ENCODE measurements at regions not wholly inside any gene's neighbourhood (a gene's known extent, or its start where the extent isn't known, plus 50 kb on each side); places are given as distances from the start of the nearest gene placed in this dataset.

DNA sequence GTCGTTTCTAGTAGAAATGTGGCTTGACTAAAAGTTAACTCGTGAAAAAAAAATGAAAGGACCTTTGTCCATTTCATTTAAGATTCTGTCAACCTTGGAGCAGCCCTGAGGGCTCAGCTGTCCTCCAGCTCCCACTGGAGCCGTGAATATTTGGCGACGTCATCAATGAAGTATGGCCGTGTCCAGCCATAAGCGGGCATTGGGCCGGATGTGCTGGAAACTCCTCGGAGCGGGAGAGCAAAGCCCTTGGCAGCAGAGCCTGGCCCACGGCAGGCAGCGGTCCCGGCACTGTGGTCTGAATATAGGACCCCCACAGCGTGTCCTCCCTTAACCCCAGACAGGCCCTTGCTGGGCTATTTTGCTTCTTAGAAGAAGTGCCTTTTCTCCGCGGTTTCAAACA lies 50.0 kb downstream of the JAKMIP3 start:
- H3K4me3 Mint-ChIP-seq: no peak overlapping the region

DNA sequence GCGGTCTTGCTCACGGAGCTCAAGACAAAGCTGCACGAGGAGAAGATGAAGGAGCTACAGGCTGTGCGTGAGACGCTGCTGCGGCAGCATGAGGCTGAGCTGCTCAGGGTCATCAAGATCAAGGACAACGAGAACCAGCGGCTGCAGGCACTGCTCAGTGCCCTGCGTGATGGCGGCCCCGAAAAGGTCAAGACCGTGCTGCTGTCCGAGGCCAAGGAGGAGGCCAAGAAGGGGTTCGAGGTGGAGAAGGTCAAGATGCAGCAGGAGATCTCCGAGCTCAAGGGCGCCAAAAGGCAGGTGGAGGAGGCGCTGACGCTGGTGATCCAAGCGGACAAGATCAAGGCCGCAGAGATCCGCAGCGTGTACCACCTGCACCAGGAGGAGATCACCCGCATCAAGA lies 51.4 kb downstream of the JAKMIP3 start:
- Mint-ChIP-seq H3K36me3 (no peaks in the 10 kb centered on the region), H3K4me1 (no peaks in the 10 kb centered on the region), H3K27me3 (peaks cover 17% of the 10 kb centered on the region), H3K9me3 (no peaks in the 10 kb centered on the region), H3K27ac (no peak overlapping the region), H3K4me3 (no peak overlapping the region)
- ATAC-seq: no peak

More for the DNA sequence above, 50.0 kb downstream of the JAKMIP3 start:
- Mint-ChIP-seq H3K9me3 (no peaks in the 10 kb centered on the region), H3K27ac (no peak overlapping the region), H3K36me3 (no peaks in the 10 kb centered on the region), H3K27me3 (peaks cover 12% of the 10 kb centered on the region), H3K4me1 (no peaks in the 10 kb centered on the region)
- ATAC-seq: no peak

DNA sequence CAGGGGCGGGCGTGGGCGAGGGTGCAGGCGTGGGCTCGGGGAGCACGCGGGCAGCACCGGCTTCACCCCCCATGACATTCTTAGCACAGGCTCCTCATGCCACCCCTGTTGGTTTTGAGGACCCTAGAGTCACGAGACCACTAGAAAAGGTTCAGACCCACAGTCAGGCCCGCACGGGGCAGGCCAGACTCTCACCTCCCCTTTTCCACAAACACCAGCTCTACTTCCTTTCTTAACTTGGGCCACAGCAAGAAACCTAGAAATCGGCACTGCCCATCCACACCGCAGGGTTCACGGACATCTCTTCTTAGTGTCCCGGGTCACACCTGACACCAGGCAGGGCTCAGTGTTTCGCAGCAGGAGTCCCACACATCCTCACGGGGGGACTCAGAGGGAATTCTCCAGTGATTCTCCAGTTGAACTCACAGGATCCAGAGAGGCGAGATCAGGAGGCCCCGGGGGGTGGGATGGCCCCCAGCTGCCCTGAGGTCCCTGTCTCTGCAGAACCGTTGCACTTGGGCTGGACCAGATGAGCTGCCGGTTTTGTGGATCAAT lies 52.0 kb downstream of the JAKMIP3 start:
- Mint-ChIP-seq H3K27ac (no peak overlapping the region), H3K4me3 (no peak overlapping the region), H3K27me3 (peaks cover 17% of the 10 kb centered on the region), H3K36me3 (no peaks in the 10 kb centered on the region), H3K9me3 (no peaks in the 10 kb centered on the region), H3K4me1 (no peaks in the 10 kb centered on the region)
- ATAC-seq: no peak

DNA sequence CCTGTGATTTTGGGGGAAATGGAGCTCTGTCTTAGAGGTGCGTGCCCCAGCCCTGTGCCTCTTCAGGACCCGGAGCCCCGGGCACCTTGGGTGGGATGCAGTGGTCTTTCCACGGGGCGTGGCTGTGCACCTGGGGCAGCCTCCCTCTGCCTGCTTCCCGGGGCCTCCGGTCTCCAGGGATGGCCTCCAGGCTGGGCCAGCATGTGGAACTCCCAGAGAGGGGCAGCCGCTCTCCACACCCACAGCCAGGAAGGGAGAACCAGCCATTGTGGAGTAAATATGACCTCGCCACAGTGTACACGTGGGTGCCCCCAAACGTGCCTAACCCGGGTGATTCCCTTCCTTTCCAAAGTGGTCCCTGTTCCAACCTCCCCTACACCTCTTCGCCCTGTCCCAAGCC lies 52.6 kb downstream of the JAKMIP3 start:
- no peak overlapping the region for H3K4me3 Mint-ChIP-seq
- peak; percentile 5 for ATAC-seq
- H3K36me3 Mint-ChIP-seq: no peaks in the 10 kb centered on the region
- H3K9me3 Mint-ChIP-seq: no peaks in the 10 kb centered on the region
- peaks cover 17% of the 10 kb centered on the region for H3K27me3 Mint-ChIP-seq
- no peak overlapping the region for H3K27ac Mint-ChIP-seq
- no peaks in the 10 kb centered on the region for H3K4me1 Mint-ChIP-seq

DNA sequence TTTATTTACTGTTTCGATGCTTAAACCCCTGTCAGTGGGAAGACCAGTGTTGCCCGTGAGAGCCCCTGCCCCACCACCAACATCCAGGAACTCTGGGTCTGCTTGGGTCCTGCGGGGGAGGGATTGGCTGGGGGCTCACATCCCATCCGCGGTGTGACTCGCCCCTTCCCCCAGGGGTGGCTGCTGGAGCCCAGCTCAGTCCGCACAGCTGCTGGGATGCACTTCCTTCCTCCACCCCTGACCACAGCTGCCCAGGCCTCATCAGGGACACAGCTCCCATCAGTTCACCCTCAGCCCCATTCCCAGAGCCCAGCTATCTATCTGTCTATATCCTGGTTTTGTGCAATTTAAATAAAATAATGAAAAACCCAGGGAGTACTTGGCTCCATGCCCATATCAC lies 54.5 kb downstream of the JAKMIP3 start:
- Mint-ChIP-seq H3K36me3 (no peaks in the 10 kb centered on the region), H3K4me3 (no peak overlapping the region), H3K27ac (no peak overlapping the region), H3K4me1 (no peaks in the 10 kb centered on the region), H3K27me3 (peaks cover 26% of the 10 kb centered on the region), H3K9me3 (peaks cover under 1% of the 10 kb centered on the region)
- no peak for ATAC-seq

DNA sequence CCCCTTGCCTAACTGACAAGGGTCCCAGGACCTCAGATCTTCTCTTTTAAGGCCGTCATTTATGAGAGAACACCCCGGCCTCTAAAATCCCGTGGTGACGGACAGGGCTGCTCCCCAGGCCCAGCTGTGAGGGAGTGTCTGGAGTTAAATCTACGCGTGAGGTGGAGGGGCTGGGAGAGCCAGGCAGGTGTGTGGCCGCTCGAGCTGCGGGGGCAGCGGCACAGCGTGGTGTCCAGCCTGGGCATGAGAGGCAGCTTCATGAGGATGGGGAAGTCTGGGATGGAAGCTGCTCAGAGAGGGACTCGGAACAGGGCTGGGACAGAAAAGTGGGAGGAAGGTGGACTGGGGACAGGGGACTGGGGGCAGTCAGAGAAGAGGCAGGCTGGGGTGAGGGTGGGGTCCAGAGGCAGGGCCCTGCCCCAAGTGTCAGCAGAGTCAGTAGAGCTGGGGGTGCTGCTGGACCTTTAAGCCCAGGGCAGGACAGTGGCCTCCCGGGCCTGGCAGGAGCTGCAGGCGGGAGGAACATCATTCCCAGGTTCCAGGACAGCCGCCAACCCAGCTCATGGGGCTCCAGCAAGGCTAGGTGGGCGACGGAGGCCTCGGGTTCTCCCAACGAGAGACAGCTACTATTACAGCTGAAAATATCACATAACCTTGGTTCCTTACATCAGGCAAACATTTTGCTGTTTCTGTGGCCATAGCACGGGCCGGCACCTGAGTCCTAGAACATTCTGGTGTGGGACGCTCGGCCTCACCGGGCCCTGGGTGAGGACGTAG lies 55.2 kb downstream of the JAKMIP3 start:
- no peak for ATAC-seq
- Mint-ChIP-seq H3K36me3 (no peaks in the 10 kb centered on the region), H3K27me3 (peaks cover 26% of the 10 kb centered on the region), H3K4me1 (no peaks in the 10 kb centered on the region), H3K9me3 (peaks cover 4% of the 10 kb centered on the region), H3K4me3 (no peak overlapping the region), H3K27ac (no peak overlapping the region)

DNA sequence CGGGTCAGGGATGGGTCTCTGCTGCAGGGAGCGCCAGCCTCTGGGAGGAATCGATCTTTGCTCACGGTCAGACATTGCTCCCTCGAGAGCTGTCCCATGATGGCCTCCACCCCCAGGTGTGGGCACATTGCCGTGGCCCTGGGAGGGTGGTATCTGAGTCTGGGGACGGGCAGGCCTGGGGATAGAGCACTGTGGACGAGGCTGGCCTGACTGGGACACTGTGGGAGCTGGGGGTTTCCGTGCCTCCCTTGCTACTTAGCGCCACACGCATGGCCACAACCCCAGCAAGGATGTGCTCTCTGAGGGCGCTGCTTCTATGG lies 55.7 kb downstream of the JAKMIP3 start:
- H3K36me3 Mint-ChIP-seq: no peaks in the 10 kb centered on the region
- H3K4me3 Mint-ChIP-seq: no peak overlapping the region
- H3K27ac Mint-ChIP-seq: no peak overlapping the region
- H3K4me1 Mint-ChIP-seq: no peaks in the 10 kb centered on the region
- peaks cover 5% of the 10 kb centered on the region for H3K9me3 Mint-ChIP-seq
- no peak for ATAC-seq
- peaks cover 26% of the 10 kb centered on the region for H3K27me3 Mint-ChIP-seq

DNA sequence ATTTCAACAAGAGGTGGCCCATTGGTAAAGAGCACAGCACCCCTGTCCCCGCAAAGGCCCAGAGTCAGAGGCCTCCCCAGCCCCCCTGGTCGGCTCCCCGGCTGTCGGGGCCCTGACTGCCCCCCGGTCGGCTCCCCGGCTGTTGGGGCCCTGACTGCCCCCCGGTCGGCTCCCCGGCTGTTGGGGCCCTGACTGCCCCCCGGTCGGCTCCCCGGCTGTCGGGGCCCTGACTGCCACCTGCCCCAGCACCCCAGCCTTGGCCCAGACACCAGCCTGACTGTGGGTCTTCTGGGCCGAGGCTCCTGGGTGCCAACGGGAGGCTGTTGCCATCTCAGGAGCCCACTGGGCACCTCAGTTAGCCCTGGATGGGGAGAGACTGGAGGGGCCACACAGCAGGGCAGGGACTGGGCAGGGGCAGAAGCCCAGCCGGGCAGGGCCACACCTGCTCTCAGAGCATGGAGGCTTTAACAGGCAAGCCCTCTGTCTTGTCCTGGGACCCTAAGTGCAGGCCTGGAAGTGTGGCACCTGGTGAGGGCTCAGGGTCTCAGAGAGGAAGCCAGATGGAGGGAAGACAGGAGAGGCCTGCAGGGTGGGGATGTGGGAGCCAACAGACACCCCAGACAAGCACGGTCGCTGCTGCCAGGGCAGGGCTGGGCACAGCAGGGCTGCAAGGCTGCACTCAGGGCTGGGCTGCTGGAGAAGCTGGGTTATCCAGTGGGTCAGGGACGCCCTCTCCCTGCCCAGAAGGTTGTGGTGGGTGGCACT lies 56.5 kb downstream of the JAKMIP3 start:
- H3K4me3 Mint-ChIP-seq: no peak overlapping the region
- peaks cover 26% of the 10 kb centered on the region for H3K27me3 Mint-ChIP-seq
- no peaks in the 10 kb centered on the region for H3K36me3 Mint-ChIP-seq

DNA sequence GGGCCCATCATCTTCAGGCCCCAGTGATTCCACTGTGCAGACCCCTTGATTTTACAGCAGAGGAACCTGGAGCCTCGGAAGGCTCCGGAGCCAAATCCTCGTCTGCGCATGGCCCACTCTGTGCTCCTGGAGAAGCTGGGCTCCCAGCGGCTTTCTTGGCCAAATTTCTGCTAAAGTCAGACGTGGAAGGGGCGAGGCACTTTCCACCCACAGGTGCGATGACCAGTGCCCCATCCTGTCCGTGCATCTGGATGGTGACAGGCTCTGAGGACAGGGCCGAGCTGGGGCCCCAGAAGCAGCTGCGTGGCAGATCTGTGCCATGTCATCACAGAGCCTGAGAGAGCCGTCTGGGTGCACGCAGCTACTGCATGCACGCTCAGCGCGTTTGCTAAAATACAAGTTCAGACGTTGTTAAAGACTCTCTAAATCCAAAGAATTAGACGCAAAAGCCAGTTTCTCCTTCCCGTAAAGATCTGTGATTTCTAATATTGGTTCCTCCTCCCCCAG lies 57.2 kb downstream of the JAKMIP3 start:
- Mint-ChIP-seq H3K4me3 (no peak overlapping the region), H3K9me3 (peaks cover 9% of the 10 kb centered on the region), H3K27me3 (peaks cover 31% of the 10 kb centered on the region), H3K27ac (no peak overlapping the region), H3K4me1 (no peaks in the 10 kb centered on the region), H3K36me3 (no peaks in the 10 kb centered on the region)
- no peak for ATAC-seq

More for the DNA sequence above, 56.5 kb downstream of the JAKMIP3 start:
- ATAC-seq: no peak
- no peaks in the 10 kb centered on the region for H3K4me1 Mint-ChIP-seq
- peaks cover 5% of the 10 kb centered on the region for H3K9me3 Mint-ChIP-seq
- H3K27ac Mint-ChIP-seq: no peak overlapping the region

DNA sequence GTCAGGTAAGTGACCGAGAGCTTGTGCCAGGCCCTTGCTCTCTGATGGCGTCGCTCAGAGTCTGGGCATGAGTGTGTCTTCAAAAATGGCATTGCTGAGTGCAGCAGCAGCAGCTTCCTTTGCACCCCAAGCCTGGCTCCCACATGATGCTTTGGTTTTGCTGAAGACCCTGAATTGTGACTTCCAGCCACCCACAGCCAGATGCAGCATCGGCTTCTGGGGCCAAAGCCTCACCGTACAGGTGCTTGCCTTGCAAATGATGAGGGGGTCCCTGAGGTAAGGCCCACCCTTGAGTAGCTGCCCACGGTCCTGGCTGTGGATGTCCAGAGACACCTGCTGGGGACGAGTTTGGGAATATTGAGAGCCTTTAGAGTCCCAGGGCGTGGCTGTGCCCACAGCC lies 57.9 kb downstream of the JAKMIP3 start:
- Mint-ChIP-seq H3K27ac (no peak overlapping the region), H3K4me1 (no peaks in the 10 kb centered on the region), H3K4me3 (no peak overlapping the region), H3K27me3 (peaks cover 37% of the 10 kb centered on the region), H3K36me3 (no peaks in the 10 kb centered on the region), H3K9me3 (peaks cover 9% of the 10 kb centered on the region)
- no peak for ATAC-seq

DNA sequence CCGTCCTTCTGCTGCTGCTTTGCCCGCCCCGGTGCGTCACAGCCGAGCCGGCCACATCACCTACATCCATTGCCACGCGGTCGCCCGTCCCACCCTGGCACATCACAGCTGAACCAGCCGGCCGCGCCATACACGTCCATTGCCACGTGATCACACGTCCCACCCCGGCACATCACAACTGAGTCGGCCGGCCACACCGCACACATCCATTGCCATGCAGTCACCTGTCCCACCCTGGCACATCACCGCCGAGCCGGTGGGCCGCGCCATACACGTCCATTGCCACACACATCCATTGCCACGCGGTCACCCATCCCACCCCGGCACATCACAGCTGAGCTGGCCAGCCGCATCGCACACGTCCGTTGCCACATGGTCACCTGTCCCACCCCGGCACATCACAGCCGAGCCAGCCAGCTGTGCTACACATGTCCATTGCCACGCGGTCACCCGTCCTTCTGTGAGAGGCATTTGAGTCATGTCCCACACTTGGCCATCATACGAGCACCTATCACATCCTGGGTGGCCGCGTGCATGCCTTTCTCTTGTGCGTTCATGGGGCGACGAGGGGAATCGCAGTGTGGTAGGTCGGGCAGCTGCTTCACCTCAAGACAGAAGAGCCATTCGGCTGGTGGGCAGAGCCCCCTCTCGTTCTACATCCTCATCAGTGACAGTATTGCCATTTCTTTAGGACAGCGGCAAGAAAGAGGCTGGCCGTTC lies 58.6 kb downstream of the JAKMIP3 start:
- peaks cover 40% of the 10 kb centered on the region for H3K27me3 Mint-ChIP-seq
- H3K4me3 Mint-ChIP-seq: no peak overlapping the region
- no peaks in the 10 kb centered on the region for H3K4me1 Mint-ChIP-seq

DNA sequence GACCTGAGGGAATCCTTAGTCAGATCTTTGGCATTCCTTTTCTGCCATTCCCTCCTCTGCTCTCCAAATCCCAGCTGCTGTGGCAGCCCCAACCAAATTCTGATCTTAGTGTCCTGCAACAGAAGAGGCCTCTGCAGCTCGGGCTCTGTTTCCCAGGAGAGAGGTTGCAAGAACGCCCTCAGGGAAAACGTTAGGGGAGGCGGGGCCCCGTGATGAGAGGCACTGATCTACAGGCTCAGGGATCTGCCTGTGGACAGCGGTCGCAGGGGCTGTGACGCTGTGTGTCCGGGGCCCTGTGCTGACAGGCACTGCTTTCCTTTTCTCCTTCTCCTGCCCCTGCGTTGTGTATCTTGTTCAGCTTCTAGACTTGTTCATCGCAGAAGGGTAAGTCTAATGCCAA lies 57.3 kb upstream of the DPYSL4 start:
- H3K4me3 Mint-ChIP-seq: no peak overlapping the region
- H3K36me3 Mint-ChIP-seq: no peaks in the 10 kb centered on the region
- H3K4me1 Mint-ChIP-seq: no peaks in the 10 kb centered on the region
- H3K27ac Mint-ChIP-seq: no peak overlapping the region
- H3K27me3 Mint-ChIP-seq: peaks cover 52% of the 10 kb centered on the region
- H3K9me3 Mint-ChIP-seq: peaks cover 12% of the 10 kb centered on the region
- ATAC-seq: no peak

More for the DNA sequence above, 58.6 kb downstream of the JAKMIP3 start:
- no peak overlapping the region for H3K27ac Mint-ChIP-seq
- peaks cover 12% of the 10 kb centered on the region for H3K9me3 Mint-ChIP-seq
- ATAC-seq: peak; percentile 17
- H3K36me3 Mint-ChIP-seq: no peaks in the 10 kb centered on the region

DNA sequence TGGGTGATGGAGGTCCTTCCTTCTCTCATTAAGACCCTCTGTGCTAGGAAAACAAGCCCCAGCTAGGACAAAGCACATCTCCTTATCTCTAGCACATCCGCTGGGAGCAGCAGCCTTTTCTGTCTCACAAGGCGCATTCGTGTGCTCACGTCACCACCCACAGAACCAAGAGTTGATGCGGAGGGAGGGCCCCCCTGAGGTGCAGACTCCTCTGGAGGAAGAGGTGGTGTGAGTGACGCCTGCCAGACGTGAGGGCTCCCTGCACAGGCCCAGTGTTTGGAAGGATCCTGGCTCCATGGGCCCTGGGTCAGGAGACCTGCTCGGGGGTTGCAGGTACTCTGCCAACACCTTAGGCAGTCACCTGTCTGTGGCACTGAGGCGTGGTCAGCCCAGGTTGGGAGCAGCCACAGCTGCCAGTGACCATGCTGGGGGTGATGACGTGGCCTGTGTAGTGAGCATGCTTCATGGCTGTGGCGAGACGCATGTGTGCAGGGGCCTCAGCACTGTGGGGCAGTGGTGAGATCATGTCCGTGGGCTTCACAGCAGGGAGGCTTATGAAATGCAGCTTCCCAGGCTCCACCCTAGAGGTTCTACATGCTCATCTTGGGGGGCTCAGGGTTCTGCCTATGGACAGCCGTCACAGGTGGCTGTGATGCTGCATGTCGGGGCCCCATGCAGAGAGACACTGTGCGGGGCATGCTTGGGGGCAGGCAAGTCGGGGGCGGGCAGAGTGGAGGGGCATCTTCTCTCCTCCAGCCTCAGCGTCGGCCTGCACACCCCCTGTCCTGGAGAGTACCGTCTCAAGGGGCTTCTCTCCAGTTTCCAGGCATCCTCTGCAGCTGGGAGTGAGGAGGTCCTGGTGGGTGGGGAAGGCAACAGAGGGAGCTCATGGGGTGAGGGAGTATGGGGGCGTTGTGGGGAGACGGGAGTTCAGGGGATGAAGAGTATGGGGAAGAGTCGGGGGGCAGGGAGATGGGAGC lies 56.2 kb upstream of the DPYSL4 start:
- H3K4me1 Mint-ChIP-seq: no peaks in the 10 kb centered on the region
- peaks cover 9% of the 10 kb centered on the region for H3K9me3 Mint-ChIP-seq
- H3K36me3 Mint-ChIP-seq: no peaks in the 10 kb centered on the region
- H3K27me3 Mint-ChIP-seq: peaks cover 49% of the 10 kb centered on the region
- no peak overlapping the region for H3K4me3 Mint-ChIP-seq
- no peak for ATAC-seq
- no peak overlapping the region for H3K27ac Mint-ChIP-seq

Measured in stimulated activated memory B cell treated with anti-CD40 and anti-IgM and Interleukin-4, amounts not matched to agents 10 μg/mL and 1 μg/mL and 100 μg/mL, for 72 hours (primary cell).